Activated naive CD4-positive, alpha-beta T cell treated with anti-CD3 and anti-CD28 coated beads, Interleukin-2, amount 50 U/mL, for 24 hours (primary cell): ENCODE measurements at regions not wholly inside any gene's neighbourhood (a gene's known extent, or its start where the extent isn't known, plus 50 kb on each side); places are given as distances from the start of the nearest gene placed in this dataset.

Experiments used
- H3K27ac Mint-ChIP-seq: one replicate; pipeline ENCODE4 v1.8.0; 2021; ENCODE audit warnings: mild to moderate bottlenecking, mixed read lengths
- H3K27me3 Mint-ChIP-seq: one replicate; pipeline ENCODE4 v1.8.0; 2021; ENCODE audit warnings: mixed read lengths
- H3K36me3 Mint-ChIP-seq: one replicate; pipeline ENCODE4 v1.8.0; 2021; ENCODE audit warnings: mixed read lengths
- H3K4me1 Mint-ChIP-seq: one replicate; pipeline ENCODE4 v1.8.0; 2021; ENCODE audit warnings: mixed read lengths
- H3K4me3 Mint-ChIP-seq: one replicate; pipeline ENCODE4 v1.8.0; 2021; ENCODE audit warnings: mild to moderate bottlenecking, mixed read lengths
- H3K9me3 Mint-ChIP-seq: one replicate; pipeline ENCODE4 v1.8.0; 2021; ENCODE audit warnings: mixed read lengths

DNA sequence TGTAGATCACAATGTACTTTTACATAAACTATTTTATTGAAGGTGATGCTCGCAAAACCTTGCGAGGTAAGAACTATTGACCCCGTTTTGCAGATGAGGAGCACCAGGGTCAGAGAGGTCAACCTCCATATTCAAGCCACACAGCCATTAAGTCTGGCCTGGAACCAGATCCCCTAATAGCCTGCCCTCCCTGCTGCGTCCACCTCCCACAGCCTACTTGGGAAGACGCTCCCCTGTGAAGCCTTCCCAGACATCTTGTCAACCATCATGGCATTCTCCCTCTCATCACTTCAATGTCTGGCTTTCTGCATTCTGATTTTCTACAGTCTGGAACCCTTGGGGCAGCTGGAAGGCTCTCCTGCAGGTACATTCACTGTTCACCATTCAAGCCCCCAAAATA lies 101.0 kb downstream of the TTC32 start:
- Mint-ChIP-seq H3K9me3 (no peaks in the 10 kb centered on the region), H3K4me3 (no peak overlapping the region), H3K4me1 (no peaks in the 10 kb centered on the region), H3K27ac (no peak overlapping the region), H3K36me3 (no peaks in the 10 kb centered on the region), H3K27me3 (peaks cover 3% of the 10 kb centered on the region)

GRCh38 chr2:19799881-19800780 lies 101.7 kb downstream of the TTC32 start:
- peaks cover 3% of the 10 kb centered on the region for H3K27me3 Mint-ChIP-seq
- no peaks in the 10 kb centered on the region for H3K36me3 Mint-ChIP-seq
- no peak overlapping the region for H3K4me3 Mint-ChIP-seq
- H3K9me3 Mint-ChIP-seq = no peaks in the 10 kb centered on the region
- no peak overlapping the region for H3K27ac Mint-ChIP-seq
- no peaks in the 10 kb centered on the region for H3K4me1 Mint-ChIP-seq

GRCh38 chr2:19797871-19798270 lies 103.9 kb downstream of the TTC32 start:
- Mint-ChIP-seq H3K4me1 (no peaks in the 10 kb centered on the region), H3K4me3 (no peak overlapping the region), H3K27me3 (peaks cover 4% of the 10 kb centered on the region), H3K9me3 (no peaks in the 10 kb centered on the region), H3K27ac (no peak overlapping the region), H3K36me3 (no peaks in the 10 kb centered on the region)

- Mint-ChIP-seq H3K27me3 (peaks cover 4% of the 10 kb centered on the region), H3K4me3 (no peak overlapping the region), H3K36me3 (no peaks in the 10 kb centered on the region), H3K27ac (no peak overlapping the region), H3K9me3 (no peaks in the 10 kb centered on the region), H3K4me1 (no peaks in the 10 kb centered on the region)
Measured at GRCh38 chr2:19797243-19797810, 104.5 kb downstream of the TTC32 start.

DNA sequence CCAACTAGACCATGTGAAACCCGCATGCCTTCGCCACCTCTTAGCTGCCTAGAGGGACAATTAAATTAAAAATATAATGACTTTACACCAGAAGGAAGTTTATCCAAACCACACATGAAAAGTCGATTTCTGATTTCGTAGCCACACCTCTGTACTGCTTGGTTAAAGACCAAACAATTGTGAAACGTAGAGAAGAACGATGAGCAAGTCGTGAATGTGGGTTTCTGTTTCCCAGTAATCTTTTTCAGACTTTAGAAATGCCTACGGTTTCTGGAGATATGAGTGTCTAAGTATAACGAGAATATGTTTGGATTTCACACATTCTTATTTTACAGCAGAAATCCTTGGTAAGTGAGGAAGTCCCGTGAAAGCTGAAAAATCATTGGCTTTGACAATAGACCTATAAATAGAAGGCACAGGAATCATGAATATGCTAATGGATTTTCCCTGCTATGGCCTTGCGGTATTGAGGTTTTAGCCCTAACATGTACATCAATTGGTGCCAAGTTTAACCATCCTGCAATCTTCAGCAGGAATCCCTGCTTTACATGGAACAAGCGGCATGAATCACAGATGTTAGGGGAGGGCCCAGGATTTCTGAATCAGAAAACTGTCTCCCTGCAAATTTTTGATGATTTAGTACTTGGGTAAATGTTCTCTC lies 105.6 kb downstream of the TTC32 start:
- no peak overlapping the region for H3K27ac Mint-ChIP-seq
- peaks cover 4% of the 10 kb centered on the region for H3K27me3 Mint-ChIP-seq
- H3K4me1 Mint-ChIP-seq = no peaks in the 10 kb centered on the region
- no peaks in the 10 kb centered on the region for H3K9me3 Mint-ChIP-seq
- H3K4me3 Mint-ChIP-seq = no peak overlapping the region
- H3K36me3 Mint-ChIP-seq = no peaks in the 10 kb centered on the region

- Mint-ChIP-seq H3K27me3 (peaks cover 1% of the 10 kb centered on the region), H3K4me1 (no peaks in the 10 kb centered on the region), H3K9me3 (no peaks in the 10 kb centered on the region), H3K36me3 (no peaks in the 10 kb centered on the region), H3K4me3 (no peak overlapping the region), H3K27ac (no peak overlapping the region)
Measured at GRCh38 chr2:19793132-19793750, 108.5 kb downstream of the TTC32 start.

- no peaks in the 10 kb centered on the region for H3K9me3 Mint-ChIP-seq
- H3K27ac Mint-ChIP-seq = no peak overlapping the region
- no peaks in the 10 kb centered on the region for H3K36me3 Mint-ChIP-seq
- H3K4me3 Mint-ChIP-seq = no peak overlapping the region
- no peaks in the 10 kb centered on the region for H3K4me1 Mint-ChIP-seq
- H3K27me3 Mint-ChIP-seq = peaks cover 3% of the 10 kb centered on the region
Measured at GRCh38 chr2:19790291-19790690, 111.5 kb downstream of the TTC32 start.

DNA sequence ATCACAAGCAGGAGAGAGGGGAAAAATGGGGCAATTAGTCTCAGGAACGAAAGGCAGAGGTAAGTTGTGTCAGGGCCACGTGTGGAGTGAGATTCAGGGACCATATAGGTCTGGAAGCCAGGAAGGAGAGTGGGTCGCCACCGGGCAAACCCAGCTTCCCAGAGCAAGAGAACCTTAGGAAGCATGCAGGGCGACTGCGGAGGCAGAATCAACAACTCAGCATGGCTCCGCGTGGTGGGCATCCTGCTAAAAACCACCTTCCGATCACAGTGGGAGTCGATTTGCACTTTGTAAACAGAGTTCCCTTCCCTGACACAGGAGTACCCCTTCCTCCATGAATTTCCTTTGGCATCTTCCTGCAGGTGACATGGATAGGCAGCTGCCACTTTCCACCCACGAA lies 114.6 kb downstream of the TTC32 start:
- Mint-ChIP-seq H3K36me3 (no peaks in the 10 kb centered on the region), H3K4me3 (no peak overlapping the region), H3K9me3 (no peaks in the 10 kb centered on the region), H3K27me3 (peaks cover 5% of the 10 kb centered on the region), H3K27ac (no peak overlapping the region), H3K4me1 (no peaks in the 10 kb centered on the region)

GRCh38 chr2:19786408-19787058 lies 115.2 kb downstream of the TTC32 start:
- H3K4me3 Mint-ChIP-seq = no peak overlapping the region
- no peaks in the 10 kb centered on the region for H3K36me3 Mint-ChIP-seq
- no peak overlapping the region for H3K27ac Mint-ChIP-seq
- no peaks in the 10 kb centered on the region for H3K9me3 Mint-ChIP-seq
- H3K4me1 Mint-ChIP-seq = no peaks in the 10 kb centered on the region
- peaks cover 5% of the 10 kb centered on the region for H3K27me3 Mint-ChIP-seq

- Mint-ChIP-seq H3K27me3 (peaks cover 5% of the 10 kb centered on the region), H3K27ac (no peak overlapping the region), H3K4me1 (no peaks in the 10 kb centered on the region), H3K36me3 (no peaks in the 10 kb centered on the region), H3K4me3 (no peak overlapping the region), H3K9me3 (no peaks in the 10 kb centered on the region)
Measured at GRCh38 chr2:19785867-19786266, 115.9 kb downstream of the TTC32 start.

DNA sequence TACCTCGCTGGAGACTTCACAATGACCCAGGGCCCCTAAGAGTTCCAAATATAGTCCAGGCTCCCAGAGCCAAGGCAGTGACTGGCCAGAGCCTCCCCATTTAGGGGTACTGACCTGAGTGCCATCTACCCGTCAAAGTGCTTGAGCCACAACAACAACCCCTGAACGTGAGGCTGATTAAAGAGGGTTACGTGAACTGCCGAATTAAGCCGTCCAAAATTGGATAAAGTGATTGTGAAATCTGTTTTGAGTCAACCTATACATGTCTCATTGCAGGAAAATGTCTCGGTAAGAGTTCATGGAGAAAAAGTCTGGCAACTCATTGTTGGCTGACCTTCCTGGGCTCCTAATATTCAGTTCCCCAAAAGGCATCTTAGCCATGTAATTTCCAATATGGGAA lies 116.3 kb downstream of the TTC32 start:
- Mint-ChIP-seq H3K36me3 (no peaks in the 10 kb centered on the region), H3K4me1 (no peaks in the 10 kb centered on the region), H3K9me3 (no peaks in the 10 kb centered on the region), H3K4me3 (no peak overlapping the region), H3K27me3 (peaks cover 5% of the 10 kb centered on the region), H3K27ac (no peak overlapping the region)

DNA sequence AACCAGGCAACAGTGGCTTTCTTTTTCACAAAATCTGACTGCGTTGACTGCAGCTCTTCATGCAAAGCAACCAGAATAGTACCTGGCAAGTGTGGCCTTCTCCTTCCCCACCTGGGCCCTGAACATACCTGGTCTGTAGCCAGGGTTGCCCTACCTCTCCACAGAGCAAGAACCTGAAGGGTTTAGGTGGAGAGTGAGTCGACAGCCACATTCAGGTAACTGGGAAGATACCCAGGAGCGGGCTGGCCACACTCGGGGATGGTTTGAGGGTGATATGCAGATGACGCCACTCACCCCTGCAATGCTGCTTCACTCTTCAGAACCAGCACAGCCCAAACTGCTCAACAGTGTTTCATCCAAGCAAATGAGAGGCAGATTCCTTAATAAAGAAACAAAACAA lies 117.3 kb downstream of the TTC32 start:
- Mint-ChIP-seq H3K9me3 (no peaks in the 10 kb centered on the region), H3K27ac (no peak overlapping the region), H3K36me3 (no peaks in the 10 kb centered on the region), H3K27me3 (peaks cover 5% of the 10 kb centered on the region), H3K4me3 (no peak overlapping the region), H3K4me1 (no peaks in the 10 kb centered on the region)

- peaks cover 5% of the 10 kb centered on the region for H3K27me3 Mint-ChIP-seq
- H3K4me1 Mint-ChIP-seq = no peaks in the 10 kb centered on the region
- no peak overlapping the region for H3K4me3 Mint-ChIP-seq
- H3K27ac Mint-ChIP-seq = no peak overlapping the region
- H3K36me3 Mint-ChIP-seq = no peaks in the 10 kb centered on the region
- H3K9me3 Mint-ChIP-seq = no peaks in the 10 kb centered on the region
Measured at GRCh38 chr2:19783935-19784334, 117.8 kb downstream of the TTC32 start.

- no peak overlapping the region for H3K4me3 Mint-ChIP-seq
- peaks cover 3% of the 10 kb centered on the region for H3K27me3 Mint-ChIP-seq
- no peaks in the 10 kb centered on the region for H3K9me3 Mint-ChIP-seq
- no peaks in the 10 kb centered on the region for H3K36me3 Mint-ChIP-seq
- H3K27ac Mint-ChIP-seq = no peak overlapping the region
- H3K4me1 Mint-ChIP-seq = no peaks in the 10 kb centered on the region
Measured at GRCh38 chr2:19776941-19777514, 124.8 kb downstream of the TTC32 start.

DNA sequence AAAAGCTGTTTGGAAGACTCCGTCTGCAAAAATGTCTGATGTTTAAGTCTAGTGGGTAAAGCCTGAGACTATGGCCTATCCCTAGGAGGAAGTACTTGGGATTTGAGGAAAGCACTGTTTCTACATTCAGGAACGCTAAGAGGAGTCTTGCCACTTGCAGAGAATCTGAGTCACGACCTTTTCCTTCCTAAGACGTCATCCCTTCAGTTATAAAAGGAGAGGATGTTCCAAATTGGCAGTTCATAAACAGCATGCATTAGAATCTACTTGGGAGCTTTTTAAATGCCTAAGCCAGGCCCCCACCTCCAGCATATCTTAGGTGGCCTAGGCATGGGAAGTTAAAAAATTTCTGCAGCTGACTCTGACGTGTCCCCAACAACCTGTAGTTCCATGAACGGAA lies 125.9 kb downstream of the TTC32 start:
- peaks cover 3% of the 10 kb centered on the region for H3K27me3 Mint-ChIP-seq

More for the DNA sequence above, 125.9 kb downstream of the TTC32 start:
- no peaks in the 10 kb centered on the region for H3K4me1 Mint-ChIP-seq
- H3K36me3 Mint-ChIP-seq = no peaks in the 10 kb centered on the region
- no peak overlapping the region for H3K4me3 Mint-ChIP-seq
- H3K27ac Mint-ChIP-seq = no peak overlapping the region
- H3K9me3 Mint-ChIP-seq = no peaks in the 10 kb centered on the region
